ENCODE measurements at regions not wholly inside any gene's neighbourhood (a gene's known extent, or its start where the extent isn't known, plus 50 kb on each side); places are given as distances from the start of the nearest gene placed in this dataset.

DNA sequence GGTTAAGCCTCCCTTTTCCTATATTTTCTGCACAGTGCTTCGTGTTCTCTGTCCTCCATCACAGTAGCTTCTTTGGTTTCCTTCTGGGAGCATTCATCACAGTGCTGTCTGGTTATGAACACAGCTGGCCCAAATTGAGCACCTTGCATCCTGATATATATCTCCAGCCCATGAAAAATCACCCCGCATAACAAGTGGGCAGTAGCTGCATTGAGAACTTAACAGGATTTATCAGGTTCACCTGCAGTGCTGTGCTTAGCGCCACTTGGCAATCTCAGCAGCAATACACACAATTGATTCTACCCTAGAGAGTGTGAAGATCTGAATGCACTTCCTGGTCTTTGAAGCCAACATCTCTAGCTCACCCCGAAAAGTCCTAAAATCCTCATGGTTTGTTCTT, 408.0 kb downstream of the RNF144A start:
- TF ChIP-seq CTCF (IDR thresholded peaks at IDR 0.05 in 2 of 3, conservative IDR thresholded peaks at IDR 0.05 in 1 of 3; ENCODE audit: insufficient read depth in 2 of 3, low read depth in 1 of 3, low read length in 3 of 3) (no peak), TCF7 (IDR thresholded peaks at IDR 0.05; ENCODE audit: borderline replicate concordance) (no peak), ZNF232 (CRISPR knock-in tag; IDR thresholded peaks at IDR 0.05) (no peak), ZFX (CRISPR knock-in tag; IDR thresholded peaks at IDR 0.05) (no peak), SRSF7 (optimal IDR thresholded peaks at IDR 0.05; ENCODE audit: low read depth, low read length) (no peak), MAFK (IDR thresholded peaks at IDR 0.05; ENCODE audit: low read length) (no peak), NBN (IDR thresholded peaks at IDR 0.05; ENCODE audit: low read depth) (no peak), KAT8 (IDR thresholded peaks at IDR 0.05; ENCODE audit: low read depth) (no peak), ZNF274 (IDR thresholded peaks at IDR 0.05; ENCODE audit: borderline replicate concordance, low read depth, low read length) (no peak)
- TF ChIP-seq, protein P1, sequence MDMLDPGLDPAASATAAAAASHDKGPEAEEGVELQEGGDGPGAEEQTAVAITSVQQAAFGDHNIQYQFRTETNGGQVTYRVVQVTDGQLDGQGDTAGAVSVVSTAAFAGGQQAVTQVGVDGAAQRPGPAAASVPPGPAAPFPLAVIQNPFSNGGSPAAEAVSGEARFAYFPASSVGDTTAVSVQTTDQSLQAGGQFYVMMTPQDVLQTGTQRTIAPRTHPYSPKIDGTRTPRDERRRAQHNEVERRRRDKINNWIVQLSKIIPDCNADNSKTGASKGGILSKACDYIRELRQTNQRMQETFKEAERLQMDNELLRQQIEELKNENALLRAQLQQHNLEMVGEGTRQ (CRISPR knock-in tag; IDR thresholded peaks at IDR 0.05): no peak
- TF ChIP-seq, protein P2, sequence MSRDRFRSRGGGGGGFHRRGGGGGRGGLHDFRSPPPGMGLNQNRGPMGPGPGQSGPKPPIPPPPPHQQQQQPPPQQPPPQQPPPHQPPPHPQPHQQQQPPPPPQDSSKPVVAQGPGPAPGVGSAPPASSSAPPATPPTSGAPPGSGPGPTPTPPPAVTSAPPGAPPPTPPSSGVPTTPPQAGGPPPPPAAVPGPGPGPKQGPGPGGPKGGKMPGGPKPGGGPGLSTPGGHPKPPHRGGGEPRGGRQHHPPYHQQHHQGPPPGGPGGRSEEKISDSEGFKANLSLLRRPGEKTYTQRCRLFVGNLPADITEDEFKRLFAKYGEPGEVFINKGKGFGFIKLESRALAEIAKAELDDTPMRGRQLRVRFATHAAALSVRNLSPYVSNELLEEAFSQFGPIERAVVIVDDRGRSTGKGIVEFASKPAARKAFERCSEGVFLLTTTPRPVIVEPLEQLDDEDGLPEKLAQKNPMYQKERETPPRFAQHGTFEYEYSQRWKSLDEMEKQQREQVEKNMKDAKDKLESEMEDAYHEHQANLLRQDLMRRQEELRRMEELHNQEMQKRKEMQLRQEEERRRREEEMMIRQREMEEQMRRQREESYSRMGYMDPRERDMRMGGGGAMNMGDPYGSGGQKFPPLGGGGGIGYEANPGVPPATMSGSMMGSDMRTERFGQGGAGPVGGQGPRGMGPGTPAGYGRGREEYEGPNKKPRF (IDR thresholded peaks at IDR 0.05; ENCODE audit: low read depth, low read length): no peak
- TF ChIP-seq, protein P3, sequence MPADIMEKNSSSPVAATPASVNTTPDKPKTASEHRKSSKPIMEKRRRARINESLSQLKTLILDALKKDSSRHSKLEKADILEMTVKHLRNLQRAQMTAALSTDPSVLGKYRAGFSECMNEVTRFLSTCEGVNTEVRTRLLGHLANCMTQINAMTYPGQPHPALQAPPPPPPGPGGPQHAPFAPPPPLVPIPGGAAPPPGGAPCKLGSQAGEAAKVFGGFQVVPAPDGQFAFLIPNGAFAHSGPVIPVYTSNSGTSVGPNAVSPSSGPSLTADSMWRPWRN (IDR thresholded peaks at IDR 0.05; ENCODE audit: low read depth): no peak
- TF ChIP-seq, protein P4, sequence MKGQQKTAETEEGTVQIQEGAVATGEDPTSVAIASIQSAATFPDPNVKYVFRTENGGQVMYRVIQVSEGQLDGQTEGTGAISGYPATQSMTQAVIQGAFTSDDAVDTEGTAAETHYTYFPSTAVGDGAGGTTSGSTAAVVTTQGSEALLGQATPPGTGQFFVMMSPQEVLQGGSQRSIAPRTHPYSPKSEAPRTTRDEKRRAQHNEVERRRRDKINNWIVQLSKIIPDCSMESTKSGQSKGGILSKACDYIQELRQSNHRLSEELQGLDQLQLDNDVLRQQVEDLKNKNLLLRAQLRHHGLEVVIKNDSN (CRISPR knock-in tag; IDR thresholded peaks at IDR 0.05): no peak

Data from K562 (cell line).